GM12878 (cell line): ENCODE measurements at regions not wholly inside any gene's neighbourhood (a gene's known extent, or its start where the extent isn't known, plus 50 kb on each side); places are given as distances from the start of the nearest gene placed in this dataset.

Experiments used
- ATF2 ChIP-seq: IDR thresholded peaks from 2 replicates; pipeline ENCODE4 v1.6.1; 2012; ENCODE audit warnings: low read length, inconsistent platforms
- BCL11A ChIP-seq: IDR thresholded peaks from 2 replicates; pipeline ENCODE4 v1.6.1; 2011; ENCODE audit warnings: low read depth, low read length
- CTCF ChIP-seq, 3 experiments: IDR thresholded peaks in 2 of 3; conservative IDR thresholded peaks in 1 of 3; 2 replicates each; pipeline ENCODE4 v1.5.1; 2011; ENCODE audit warnings: low read depth in 3 of 3, low read length in 3 of 3, mild to moderate bottlenecking in 3 of 3, control low read depth in 2 of 3, moderate library complexity in 2 of 3, inconsistent platforms in 1 of 3, mixed read lengths in 1 of 3; ENCODE audit not compliant: control insufficient read depth in 2 of 3, insufficient read depth in 1 of 3; ENCODE audit errors: extremely low read depth in 1 of 3
- ESRRA ChIP-seq: IDR thresholded peaks from 2 replicates; pipeline ENCODE4 v1.6.1; 2012; ENCODE audit warnings: mild to moderate bottlenecking, low read length, improper control_type of control experiment
- EZH2 ChIP-seq: IDR thresholded peaks from 2 replicates; pipeline ENCODE4 v1.6.1; 2012; ENCODE audit warnings: low read depth, mild to moderate bottlenecking, control low read depth, inconsistent platforms, low read length, borderline replicate concordance; ENCODE audit not compliant: control insufficient read depth
- MAX ChIP-seq: IDR thresholded peaks from 2 replicates; pipeline ENCODE4 v1.6.1; 2012; ENCODE audit warnings: low read depth, low read length, improper control_type of control experiment
- MTA2 ChIP-seq: fragments of 450-650 bp; IDR thresholded peaks from 2 replicates; pipeline ENCODE4 v1.6.1; 2016; ENCODE audit warnings: low read depth, mild to moderate bottlenecking, moderate library complexity
- MXI1 ChIP-seq: fragments of 150-350 bp; IDR thresholded peaks from 2 replicates; pipeline ENCODE4 v1.6.1; 2011; ENCODE audit warnings: low read depth, mild to moderate bottlenecking, inconsistent platforms, low read length, improper control_type of control experiment
- POLR2AphosphoS5 ChIP-seq: IDR thresholded peaks from 2 replicates; pipeline ENCODE4 v1.6.1; 2011; ENCODE audit warnings: mild to moderate bottlenecking, low read length, inconsistent platforms
- REST ChIP-seq: IDR thresholded peaks from 2 replicates; pipeline ENCODE4 v1.6.1; 2012; ENCODE audit warnings: mild to moderate bottlenecking, low read depth, low read length
- SP1 ChIP-seq: IDR thresholded peaks from one replicate; pipeline ENCODE4 v1.6.1; 2011; ENCODE audit warnings: low read depth, low read length
- TCF3 ChIP-seq: IDR thresholded peaks from 2 replicates; pipeline ENCODE4 v1.6.1; 2012; ENCODE audit warnings: low read depth, mild to moderate bottlenecking, low read length, borderline replicate concordance; ENCODE audit not compliant: insufficient read depth
- ZNF24 ChIP-seq: fragments of 450-650 bp; IDR thresholded peaks from 2 replicates; pipeline ENCODE4 v1.6.1; 2017; ENCODE audit warnings: antibody characterized with exemption, mild to moderate bottlenecking
- ZNF274 ChIP-seq: IDR thresholded peaks from one replicate; pipeline ENCODE4 v1.8.0; 2011; ENCODE audit not compliant: insufficient read length, insufficient read depth

GRCh38 chr15:62269504-62269903, 104.4 kb upstream of the C2CD4B start:
- TF ChIP-seq CTCF (IDR thresholded peaks at IDR 0.05 in 2 of 3, conservative IDR thresholded peaks at IDR 0.05 in 1 of 3; ENCODE audit: control insufficient read depth in 2 of 3, extremely low read depth in 1 of 3, insufficient read depth in 1 of 3, low read depth in 3 of 3, low read length in 3 of 3), result no peak
- TF ChIP-seq BCL11A, result no peak
- no peak for TF ChIP-seq MTA2
- no peak for TF ChIP-seq POLR2AphosphoS5
- no peak for TF ChIP-seq ZNF274
- no peak for TF ChIP-seq EZH2
- TF ChIP-seq REST, result no peak
- TF ChIP-seq MAX, result no peak
- no peak for TF ChIP-seq ZNF24
- no peak for TF ChIP-seq ESRRA
- TF ChIP-seq SP1, result no peak
- no peak for TF ChIP-seq TCF3
- no peak for TF ChIP-seq MXI1
- no peak for TF ChIP-seq ATF2
